Peyer's patch (tissue), 4 donors: ENCODE measurements at regions not wholly inside any gene's neighbourhood (a gene's known extent, or its start where the extent isn't known, plus 50 kb on each side); places are given as distances from the start of the nearest gene placed in this dataset.

Experiments
- DNase-seq, 3 donors: peaks; one replicate each; pipeline ENCODE4 v3.0.0-alpha.2; 2017 to 2019
- H3K27ac ChIP-seq, 4 donors: fragments of 200-600 bp; sonication (generic); one replicate each; pipeline ENCODE4 v1.5.1; 2016 to 2019
- H3K27me3 ChIP-seq, 2 donors: fragments of 200-600 bp; sonication (generic); one replicate each; pipeline ENCODE4 v1.5.1; 2019
- H3K36me3 ChIP-seq, 3 donors: fragments of 200-600 bp; sonication (generic); one replicate each; pipeline ENCODE4 v1.5.1; 2016 to 2019
- H3K4me1 ChIP-seq, 4 donors: fragments of 200-600 bp; sonication (generic); one replicate each; pipeline ENCODE4 v1.5.1; 2016 to 2019
- H3K4me3 ChIP-seq, 4 donors: fragments of 200-600 bp; sonication (generic); 1 replicate in 3 of 4; 2 replicates in 1 of 4; pipeline ENCODE4 v1.5.1; 2016 to 2019; ENCODE audit warnings: mild to moderate bottlenecking in 1 of 4
- H3K9me3 ChIP-seq, 4 donors: fragments of 200-600 bp; sonication (generic); one replicate each; pipeline ENCODE4 v1.5.1; 2016 to 2019; ENCODE audit warnings: mild to moderate bottlenecking in 1 of 4
- CTCF ChIP-seq, 6 experiments: fragments of 450-650 bp in 4 of 6; fragments of 200-600 bp in 2 of 6; sonication (generic) in 1 of 6; IDR thresholded peaks; one replicate each; pipeline ENCODE4 v1.5.1; 2017 to 2019; ENCODE audit warnings: antibody characterized with exemption in 6 of 6, mild to moderate bottlenecking in 3 of 6, moderate library complexity in 1 of 6
- POLR2A ChIP-seq, 2 donors: fragments of 450-650 bp; IDR thresholded peaks; one replicate each; pipeline ENCODE4 v1.5.1; 2017; ENCODE audit warnings: antibody characterized with exemption in 2 of 2, mild to moderate bottlenecking in 2 of 2, moderate library complexity in 2 of 2

GRCh38 chr13:90532861-90533492, 814.5 kb upstream of the MIR17HG start:
- TF ChIP-seq POLR2A (IDR thresholded peaks at IDR 0.05), result no peak
- TF ChIP-seq CTCF (IDR thresholded peaks at IDR 0.05), result no peak
- H3K4me3 ChIP-seq, result no peak overlapping the region

DNA sequence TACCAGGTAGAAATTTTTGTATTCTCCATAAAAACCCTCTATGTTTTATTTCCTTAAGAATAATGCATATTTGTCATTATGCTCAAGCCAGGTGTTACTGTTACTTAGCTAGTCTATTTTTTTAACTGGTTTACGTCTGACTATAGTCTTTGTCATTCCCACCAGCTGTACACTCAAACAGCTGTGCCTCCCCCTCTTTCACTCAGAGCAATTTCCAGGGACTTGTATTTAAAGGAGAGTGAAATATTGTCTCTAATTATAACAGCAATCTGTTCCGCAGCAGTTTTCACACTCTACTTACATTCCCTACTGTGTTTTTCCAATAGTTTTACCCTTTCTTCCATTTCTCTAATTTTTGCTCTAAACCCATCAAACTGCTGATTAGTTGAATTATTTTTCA, 813.6 kb upstream of the MIR17HG start:
- H3K9me3 ChIP-seq, result no peaks in the 10 kb centered on the region
- H3K4me3 ChIP-seq, result no peak overlapping the region
- no peaks in the 10 kb centered on the region for H3K4me1 ChIP-seq
- no peak for TF ChIP-seq CTCF (IDR thresholded peaks at IDR 0.05)
- TF ChIP-seq POLR2A (IDR thresholded peaks at IDR 0.05), result no peak
- H3K27me3 ChIP-seq, result no peaks in the 10 kb centered on the region
- H3K36me3 ChIP-seq, result no peaks in the 10 kb centered on the region
- no peak overlapping the region for H3K27ac ChIP-seq
- no peak for DNase-seq

More at GRCh38 chr13:90532861-90533492, 814.5 kb upstream of the MIR17HG start:
- no peak for DNase-seq
- Histone ChIP-seq H3K27ac (no peak overlapping the region), H3K27me3 (no peaks in the 10 kb centered on the region), H3K9me3 (no peaks in the 10 kb centered on the region), H3K4me1 (no peaks in the 10 kb centered on the region), H3K36me3 (no peaks in the 10 kb centered on the region)

- Histone ChIP-seq H3K36me3 (no peaks in the 10 kb centered on the region), H3K27ac (no peak overlapping the region), H3K9me3 (no peaks in the 10 kb centered on the region), H3K27me3 (no peaks in the 10 kb centered on the region), H3K4me1 (no peaks in the 10 kb centered on the region), H3K4me3 (no peak overlapping the region)
- no peak for DNase-seq
- TF ChIP-seq POLR2A (IDR thresholded peaks at IDR 0.05), result no peak
- TF ChIP-seq CTCF (IDR thresholded peaks at IDR 0.05), result no peak
These were observed 812.7 kb upstream of the MIR17HG start for GRCh38 chr13:90534617-90535370.

GRCh38 chr13:90535421-90535820, 812.1 kb upstream of the MIR17HG start:
- TF ChIP-seq CTCF (IDR thresholded peaks at IDR 0.05) (no peak), POLR2A (IDR thresholded peaks at IDR 0.05) (no peak)
- no peaks in the 10 kb centered on the region for H3K36me3 ChIP-seq
- no peaks in the 10 kb centered on the region for H3K27me3 ChIP-seq
- no peak overlapping the region for H3K27ac ChIP-seq
- no peak for DNase-seq
- H3K4me3 ChIP-seq, result no peak overlapping the region
- H3K9me3 ChIP-seq, result no peaks in the 10 kb centered on the region
- no peaks in the 10 kb centered on the region for H3K4me1 ChIP-seq

DNA sequence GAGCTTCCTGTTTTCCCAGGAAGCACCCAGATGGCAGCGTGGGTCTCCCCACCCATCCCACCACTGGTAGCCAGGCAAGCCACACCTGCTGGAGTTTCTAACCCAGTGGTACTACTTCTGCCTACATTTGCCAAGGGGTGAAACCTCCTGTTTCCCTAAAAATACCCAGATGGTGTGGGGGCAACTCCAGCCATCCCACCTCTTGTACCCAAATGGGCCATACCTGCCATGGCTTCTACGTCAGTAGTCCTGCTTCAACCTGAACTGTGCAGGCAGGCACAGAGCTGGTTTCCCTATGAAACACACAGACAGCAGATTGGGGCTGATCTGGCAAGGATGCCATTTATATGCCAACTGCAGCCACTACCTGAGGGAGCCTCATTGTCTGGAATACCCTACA, 809.4 kb upstream of the MIR17HG start:
- no peaks in the 10 kb centered on the region for H3K4me1 ChIP-seq
- no peak overlapping the region for H3K27ac ChIP-seq
- H3K36me3 ChIP-seq, result no peaks in the 10 kb centered on the region
- H3K4me3 ChIP-seq, result no peak overlapping the region
- no peak for DNase-seq
- no peaks in the 10 kb centered on the region for H3K27me3 ChIP-seq
- no peaks in the 10 kb centered on the region for H3K9me3 ChIP-seq
- TF ChIP-seq CTCF (IDR thresholded peaks at IDR 0.05), result no peak
- no peak for TF ChIP-seq POLR2A (IDR thresholded peaks at IDR 0.05)
